PC-3 (cell line): ENCODE measurements at regions not wholly inside any gene's neighbourhood (a gene's known extent, or its start where the extent isn't known, plus 50 kb on each side); places are given as distances from the start of the nearest gene placed in this dataset.

Experiments used
- EZH2phosphoT487 ChIP-seq: fragments of 300-600 bp; sonication (generic); IDR thresholded peaks from 2 replicates; pipeline ENCODE4 v1.6.1; 2018; ENCODE audit warnings: mild to moderate bottlenecking, antibody characterized with exemption, low read length, borderline replicate concordance
- TF ChIP-seq, protein P1 (sequence below): fragments of 300-600 bp; sonication (generic); conservative IDR thresholded peaks from 2 replicates; pipeline ENCODE4 v1.5.1; 2017; ENCODE audit warnings: antibody characterized with exemption, low read depth, mild to moderate bottlenecking, low read length

DNA sequence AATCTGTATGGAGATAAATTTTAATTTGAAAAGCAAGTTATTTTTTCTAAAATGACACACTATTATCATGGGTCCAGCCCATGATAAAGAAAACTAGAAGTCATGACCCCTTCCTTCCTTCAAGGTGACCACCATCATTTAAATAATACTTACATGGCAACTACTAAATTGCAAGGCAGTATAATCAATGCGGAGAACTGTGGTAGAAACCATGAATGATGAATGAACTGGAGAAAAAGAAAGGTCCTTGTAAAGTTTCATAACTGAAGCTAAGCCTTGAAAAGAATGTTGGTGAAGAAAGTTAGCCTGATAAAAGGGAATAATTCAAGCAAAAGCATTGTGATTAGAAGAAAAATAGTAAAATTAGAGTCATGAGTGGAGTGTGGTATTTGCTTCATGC is 222.9 kb upstream of the TBC1D5 start:
- TF ChIP-seq, protein P1, sequence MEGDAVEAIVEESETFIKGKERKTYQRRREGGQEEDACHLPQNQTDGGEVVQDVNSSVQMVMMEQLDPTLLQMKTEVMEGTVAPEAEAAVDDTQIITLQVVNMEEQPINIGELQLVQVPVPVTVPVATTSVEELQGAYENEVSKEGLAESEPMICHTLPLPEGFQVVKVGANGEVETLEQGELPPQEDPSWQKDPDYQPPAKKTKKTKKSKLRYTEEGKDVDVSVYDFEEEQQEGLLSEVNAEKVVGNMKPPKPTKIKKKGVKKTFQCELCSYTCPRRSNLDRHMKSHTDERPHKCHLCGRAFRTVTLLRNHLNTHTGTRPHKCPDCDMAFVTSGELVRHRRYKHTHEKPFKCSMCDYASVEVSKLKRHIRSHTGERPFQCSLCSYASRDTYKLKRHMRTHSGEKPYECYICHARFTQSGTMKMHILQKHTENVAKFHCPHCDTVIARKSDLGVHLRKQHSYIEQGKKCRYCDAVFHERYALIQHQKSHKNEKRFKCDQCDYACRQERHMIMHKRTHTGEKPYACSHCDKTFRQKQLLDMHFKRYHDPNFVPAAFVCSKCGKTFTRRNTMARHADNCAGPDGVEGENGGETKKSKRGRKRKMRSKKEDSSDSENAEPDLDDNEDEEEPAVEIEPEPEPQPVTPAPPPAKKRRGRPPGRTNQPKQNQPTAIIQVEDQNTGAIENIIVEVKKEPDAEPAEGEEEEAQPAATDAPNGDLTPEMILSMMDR: no peak
- TF ChIP-seq EZH2phosphoT487: no peak
